T-helper 2 cell (primary cell): ENCODE measurements at regions not wholly inside any gene's neighbourhood (a gene's known extent, or its start where the extent isn't known, plus 50 kb on each side); places are given as distances from the start of the nearest gene placed in this dataset.
A peak's percentile ranks its signal among the peaks of the same experiment; 100 is the strongest.

Experiments
- DNase-seq, 5 experiments: peaks; one replicate each; pipeline versions ENCODE4 v3.0.0 to v3.0.0-alpha.2; 2012 to 2022

DNA sequence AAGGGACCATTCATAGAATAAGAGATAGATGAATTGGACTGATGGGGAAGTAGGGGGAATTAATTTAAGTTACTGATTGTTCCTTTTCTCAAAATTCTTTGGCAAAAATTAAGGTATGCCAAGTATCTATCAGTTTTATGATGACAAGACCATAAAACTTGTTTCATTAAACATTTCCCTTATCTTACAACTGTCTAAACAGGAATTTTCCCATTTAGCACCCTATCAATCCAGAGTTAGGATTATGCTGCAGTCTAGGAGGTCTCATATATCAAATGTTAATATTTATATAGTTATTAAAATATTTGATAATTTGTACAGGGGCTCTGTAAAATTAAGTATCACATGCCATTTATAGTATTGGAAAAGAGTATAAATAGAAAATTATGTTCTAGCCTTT, 51.5 kb upstream of the ARID1B start:
- DNase-seq, result no peak

DNA sequence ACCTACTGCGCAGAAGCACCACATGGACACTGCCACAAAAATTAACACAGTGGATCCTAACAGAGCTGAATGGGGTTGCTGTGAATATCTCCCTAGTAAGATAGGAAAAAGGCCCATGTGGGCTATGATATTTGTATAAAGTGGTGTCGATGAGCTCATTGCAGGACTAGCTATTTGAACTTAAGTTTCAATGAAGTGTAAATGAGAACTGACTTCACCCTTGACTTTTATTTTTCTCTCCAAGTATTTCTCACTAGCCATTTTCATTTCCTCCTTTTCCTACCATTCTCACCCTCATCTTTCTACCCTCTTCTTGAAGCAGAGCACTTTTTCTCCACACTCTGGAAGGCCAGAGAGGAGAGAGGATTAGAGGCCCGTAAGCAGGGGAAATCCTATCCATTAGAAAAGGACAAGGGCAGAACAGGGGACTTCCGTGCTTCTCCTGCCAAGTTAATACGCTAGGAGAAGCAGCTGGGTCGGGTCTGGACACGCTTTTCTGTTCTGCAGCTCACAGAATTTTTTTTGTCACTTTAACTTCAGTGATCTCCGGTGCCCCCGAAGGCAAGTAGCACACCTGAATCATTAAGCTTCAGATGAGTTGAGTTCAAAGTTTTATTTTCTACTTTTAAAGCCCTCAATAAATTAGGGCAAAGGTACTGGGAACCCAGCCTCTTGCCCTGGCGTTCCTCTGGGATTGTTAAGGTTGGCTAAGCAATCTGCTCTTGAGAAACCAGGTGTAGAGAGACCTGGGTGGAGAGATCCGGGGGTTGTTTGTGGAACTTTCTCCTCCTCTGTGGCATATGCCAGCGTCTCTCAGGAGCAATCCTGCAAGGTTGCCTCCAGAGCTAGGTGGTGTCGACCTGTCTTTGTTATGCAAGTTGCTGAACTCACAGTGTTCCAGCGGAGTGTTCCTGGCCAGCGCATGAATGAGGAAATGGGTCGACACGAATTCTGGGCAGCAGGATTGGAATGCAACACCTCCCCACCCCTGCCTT, 56.2 kb upstream of the ARID1B start:
- no peak for DNase-seq

GRCh38 chr6:156719720-156720563, 57.2 kb upstream of the ARID1B start:
- DNase-seq, result peak; percentile 33 to 67 (median 49)

- DNase-seq, result no peak
Measured at GRCh38 chr6:156719395-156719719, 57.8 kb upstream of the ARID1B start.

DNA sequence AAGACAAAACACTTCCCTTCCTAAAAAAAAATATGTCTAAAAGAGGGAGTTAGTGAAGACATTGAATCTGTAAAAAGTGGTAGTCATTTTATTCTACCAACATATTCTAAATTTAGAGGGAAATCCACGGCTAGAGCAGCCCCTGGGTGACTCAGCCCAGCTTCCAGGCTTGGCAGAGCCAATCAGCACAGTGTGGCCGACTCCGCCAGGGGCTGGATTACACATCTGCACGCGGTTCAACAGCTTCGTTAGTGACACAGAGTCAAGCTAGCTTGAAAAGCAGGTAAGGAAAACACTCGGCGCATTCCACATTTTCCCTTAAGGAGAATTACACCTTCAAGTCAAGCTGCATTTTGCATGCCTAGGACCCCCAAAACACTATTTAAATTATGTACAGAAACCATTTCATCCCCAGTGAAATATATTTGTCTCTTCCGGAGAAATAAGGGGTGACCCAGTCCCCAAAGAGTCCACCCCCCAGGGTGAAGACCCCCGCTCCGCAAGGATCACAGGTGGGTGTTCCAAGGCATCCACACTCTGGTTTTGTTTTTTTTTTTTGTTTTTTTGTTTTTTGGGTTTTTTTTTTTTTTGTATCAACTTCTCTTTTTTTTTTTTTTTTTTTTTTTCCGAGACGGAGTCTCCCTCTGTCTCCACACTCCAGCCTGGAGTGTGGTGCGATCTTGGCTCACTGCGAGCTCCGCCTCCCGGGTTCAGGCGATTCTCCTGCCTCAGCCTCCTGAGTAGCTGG, 58.4 kb upstream of the ARID1B start:
- no peak for DNase-seq

DNA sequence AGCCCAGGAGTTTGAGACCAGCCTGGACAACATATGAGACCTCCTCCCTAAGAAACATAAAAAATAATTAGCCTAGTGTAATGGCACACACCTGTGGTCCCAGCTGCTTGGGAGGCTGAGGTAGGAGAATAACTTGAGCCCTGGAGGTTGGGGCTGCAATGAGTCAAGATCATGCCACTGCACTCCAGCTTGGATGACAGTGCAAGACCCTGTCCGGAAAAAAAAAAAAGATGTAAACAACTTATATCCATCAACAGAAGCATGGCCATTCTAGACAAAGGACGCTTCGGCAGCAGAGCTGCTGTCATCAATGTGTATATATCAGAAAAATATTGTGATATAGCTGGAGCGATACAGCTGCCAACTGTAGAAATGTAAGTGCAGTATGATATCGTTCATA, 59.6 kb upstream of the ARID1B start:
- no peak for DNase-seq

GRCh38 chr6:156715839-156716238, 61.3 kb upstream of the ARID1B start:
- peak in 1 of 5 experiments; percentile 51 for DNase-seq

DNA sequence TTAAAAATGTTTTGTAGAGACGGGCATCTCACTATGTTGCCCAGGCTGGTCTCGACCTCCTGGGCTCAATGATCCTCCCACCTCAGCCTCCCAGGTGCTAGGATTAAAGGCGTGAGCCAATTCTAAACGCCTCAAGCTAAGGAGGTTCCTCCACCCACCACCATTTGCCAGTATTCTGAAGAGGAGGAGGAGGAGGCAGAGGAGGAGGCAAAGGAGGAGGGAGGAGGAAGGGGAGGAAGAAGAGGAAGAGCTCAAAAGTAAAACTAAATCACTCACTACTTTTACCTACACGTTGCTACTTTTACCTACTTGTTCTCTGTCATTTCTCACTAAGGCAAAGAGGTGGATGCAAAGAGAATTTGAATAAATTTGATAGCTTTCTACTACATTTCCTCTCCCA, 63.6 kb upstream of the ARID1B start:
- no peak for DNase-seq

DNA sequence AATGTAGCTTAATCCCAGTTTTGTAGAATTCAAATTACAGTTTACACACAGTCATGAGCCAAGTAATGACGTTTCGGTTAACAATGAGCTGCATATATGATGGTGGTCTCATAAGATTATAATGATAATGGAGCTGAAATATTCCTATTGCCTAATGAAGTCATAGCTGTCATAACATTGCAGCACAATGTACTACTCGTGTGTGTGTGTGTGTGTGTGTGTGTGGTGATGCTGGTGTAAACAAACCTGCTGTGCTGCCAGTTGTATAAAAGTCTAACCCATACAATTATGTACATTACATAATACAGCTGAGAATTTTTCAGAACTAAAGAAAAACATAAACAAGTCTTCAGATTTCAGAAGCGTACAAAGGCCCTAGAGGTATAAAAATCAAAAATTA, 66.7 kb upstream of the ARID1B start:
- DNase-seq, result no peak

DNA sequence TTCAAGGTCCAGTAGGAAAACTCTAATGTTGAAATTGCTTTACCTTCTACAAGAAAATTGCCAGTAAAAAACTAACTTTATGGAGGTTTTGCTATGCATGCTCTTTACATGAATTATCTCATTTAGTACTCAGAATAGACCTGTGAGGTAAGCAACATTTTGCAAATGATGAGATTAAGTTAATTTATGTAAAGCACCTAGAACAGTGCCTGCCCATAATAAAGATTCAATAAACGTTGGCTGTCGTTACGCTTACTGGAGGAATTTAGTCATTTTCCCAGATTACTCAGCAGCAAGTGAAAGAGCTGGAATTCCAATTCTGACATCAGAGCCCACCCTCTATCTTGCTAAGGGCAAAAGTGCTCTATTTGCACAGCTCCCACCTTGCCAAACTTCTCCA, 69.4 kb upstream of the ARID1B start:
- no peak for DNase-seq

GRCh38 chr6:156703719-156704118, 73.5 kb upstream of the ARID1B start:
- DNase-seq, result no peak

DNA sequence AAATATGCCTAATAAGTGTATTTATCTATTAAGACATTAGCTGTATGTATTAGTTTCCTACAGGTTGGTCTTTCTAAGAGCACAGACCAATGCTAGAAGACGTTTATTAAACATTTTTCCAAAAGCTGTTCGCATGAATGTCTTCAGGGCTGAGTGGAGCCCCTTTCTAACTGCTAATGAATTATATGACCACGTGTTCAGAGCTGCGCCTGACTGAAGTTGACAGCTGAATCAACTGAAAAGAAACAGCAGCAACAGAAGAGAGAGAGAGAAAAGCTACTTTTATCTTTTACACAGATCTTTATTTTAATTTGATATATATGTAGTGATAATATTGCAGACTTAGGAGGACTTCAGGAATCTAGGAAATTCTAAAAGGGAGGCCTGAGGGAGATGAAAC, 75.2 kb upstream of the ARID1B start:
- DNase-seq, result no peak

DNA sequence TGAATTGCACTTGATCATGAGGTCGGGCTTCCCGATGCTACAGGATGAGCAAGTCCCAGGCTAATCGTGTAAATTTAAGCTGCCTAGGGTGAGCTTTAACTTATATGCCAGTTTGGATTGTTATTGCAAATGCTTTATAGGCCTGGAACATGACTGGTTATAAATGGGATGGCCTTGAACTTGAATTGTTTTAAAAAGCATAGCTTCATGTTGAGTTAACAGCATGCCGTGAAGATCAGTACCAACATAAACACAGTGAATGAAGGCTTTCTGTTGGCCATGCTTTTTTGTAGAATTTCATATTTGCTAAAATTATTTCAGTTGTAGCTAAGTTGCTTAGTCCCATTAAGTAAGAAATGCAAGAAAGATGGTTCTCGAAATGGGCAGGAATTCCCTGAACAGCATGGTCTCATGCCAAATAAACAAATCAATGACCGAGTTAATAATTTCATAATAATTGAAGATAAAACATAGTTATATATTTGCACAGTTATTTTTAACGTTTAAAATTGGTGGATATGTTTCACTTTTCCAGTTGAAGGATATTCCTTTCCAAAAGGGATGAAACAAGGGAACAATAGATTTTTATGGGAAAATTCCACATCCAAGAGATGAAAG, 76.6 kb upstream of the ARID1B start:
- DNase-seq, result no peak

DNA sequence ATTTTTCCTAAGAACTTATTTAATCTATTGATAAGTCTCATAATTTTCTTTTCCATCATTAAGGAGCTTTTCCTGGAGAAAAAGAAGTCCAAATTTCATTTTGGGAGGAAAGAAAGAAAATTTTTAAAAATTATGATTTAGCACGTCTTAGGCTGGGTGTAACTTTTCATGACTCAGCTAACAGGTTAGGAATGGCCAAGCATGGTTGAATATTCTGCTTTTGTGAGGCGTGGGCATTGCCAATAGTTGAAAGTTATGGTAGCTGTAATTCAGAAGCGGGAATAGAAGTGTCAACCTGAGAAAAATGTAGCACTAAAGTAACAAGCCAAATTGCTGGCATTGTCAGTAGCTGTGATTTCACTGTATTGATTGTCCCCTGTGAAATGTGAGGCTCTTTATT, 77.2 kb upstream of the ARID1B start:
- no peak for DNase-seq

GRCh38 chr6:156699017-156699421, 78.2 kb upstream of the ARID1B start:
- no peak for DNase-seq

GRCh38 chr6:156698239-156699016, 78.8 kb upstream of the ARID1B start:
- DNase-seq, result no peak

GRCh38 chr6:156697225-156697830, 79.8 kb upstream of the ARID1B start:
- no peak for DNase-seq

DNA sequence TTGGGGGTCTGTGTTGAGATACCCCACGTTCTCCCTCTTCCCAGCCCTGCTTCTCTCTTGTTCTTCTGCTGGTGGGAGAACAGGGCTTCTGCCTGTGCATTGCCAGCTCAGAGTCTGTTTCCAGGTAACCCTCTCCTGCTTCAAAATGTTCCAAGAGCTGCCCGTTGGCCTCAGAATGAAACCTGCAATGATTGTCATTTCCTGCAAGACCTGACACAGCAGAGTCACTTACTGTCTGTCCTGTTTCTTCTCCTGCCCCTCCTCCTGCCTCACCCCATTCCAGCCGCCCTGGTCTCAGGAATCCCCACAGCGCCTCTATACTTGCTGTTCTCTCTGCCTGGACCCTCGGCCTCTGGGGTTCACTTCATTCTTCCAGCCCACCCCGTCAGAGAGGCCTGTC, 81.4 kb upstream of the ARID1B start:
- DNase-seq, result no peak

DNA sequence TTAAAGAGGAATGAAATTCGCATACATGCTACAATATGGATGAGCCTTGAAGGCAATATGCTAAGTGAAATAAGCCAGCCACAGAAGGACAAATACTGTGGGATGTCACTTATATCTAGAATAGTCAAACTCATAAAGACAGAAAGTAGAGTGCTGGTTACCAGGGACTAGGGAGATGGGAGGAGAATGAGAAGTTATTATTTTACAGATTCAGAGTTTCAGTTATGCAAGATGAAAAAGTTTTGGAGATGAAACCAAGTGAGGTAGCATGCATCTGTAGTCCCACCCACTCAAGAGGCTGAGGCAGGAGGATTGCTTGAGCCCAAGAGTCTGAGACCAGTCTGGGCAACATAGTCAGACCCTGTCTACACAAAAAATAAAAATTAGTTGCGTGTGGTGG, 82.5 kb upstream of the ARID1B start:
- no peak for DNase-seq

DNA sequence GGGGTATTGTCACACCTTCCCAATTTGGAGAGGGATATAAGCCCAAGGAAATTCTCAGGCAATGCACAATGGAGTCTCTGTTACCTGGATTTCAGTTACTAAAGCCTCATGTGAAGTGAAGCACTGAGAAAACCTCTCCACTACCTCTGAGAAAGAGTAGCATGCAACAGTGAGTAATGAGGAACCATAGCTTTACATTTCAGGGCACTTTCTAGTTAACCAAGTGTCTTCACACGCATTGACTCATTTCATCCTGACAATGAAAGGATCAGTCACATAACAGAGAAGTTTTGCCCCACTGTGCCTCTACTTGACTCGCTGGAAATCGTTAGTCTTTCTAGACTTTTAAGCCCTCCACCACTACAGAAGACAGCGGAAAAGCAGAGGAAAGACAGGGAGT, 86.2 kb upstream of the ARID1B start:
- peak in 1 of 5 experiments; percentile 11 for DNase-seq

- no peak for DNase-seq
Measured at GRCh38 chr6:156689656-156690055, 87.5 kb upstream of the ARID1B start.

GRCh38 chr6:156688620-156688971, 88.6 kb upstream of the ARID1B start:
- no peak for DNase-seq
